Muscle of back (tissue), 3 donors: ENCODE measurements at regions not wholly inside any gene's neighbourhood (a gene's known extent, or its start where the extent isn't known, plus 50 kb on each side); places are given as distances from the start of the nearest gene placed in this dataset.

Experiments used
- DNase-seq, 3 donors: peaks; one replicate each; pipeline versions ENCODE4 v3.0.0 to v3.0.0-alpha.2; 2013

DNA sequence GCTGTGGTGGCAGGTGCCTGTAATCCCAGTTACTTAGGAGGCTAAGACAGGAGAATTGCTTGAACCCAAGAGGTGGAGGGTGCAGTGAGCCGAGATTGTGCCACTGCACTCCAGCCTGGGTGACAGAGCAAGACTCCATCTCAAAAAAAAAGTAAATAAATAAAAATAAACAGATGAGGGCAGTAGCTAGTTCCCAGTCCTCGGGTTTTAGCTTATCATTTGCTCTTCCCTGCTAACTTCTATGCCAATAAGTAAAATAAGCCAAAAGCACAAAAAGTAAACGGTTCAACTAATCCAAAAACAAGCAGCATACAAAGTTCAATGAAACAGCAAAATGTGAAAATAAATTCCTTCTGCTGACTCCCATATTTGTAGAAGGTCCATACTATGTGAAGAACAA lies 133.0 kb upstream of the TMCC3 start:
- DNase-seq = no peak

DNA sequence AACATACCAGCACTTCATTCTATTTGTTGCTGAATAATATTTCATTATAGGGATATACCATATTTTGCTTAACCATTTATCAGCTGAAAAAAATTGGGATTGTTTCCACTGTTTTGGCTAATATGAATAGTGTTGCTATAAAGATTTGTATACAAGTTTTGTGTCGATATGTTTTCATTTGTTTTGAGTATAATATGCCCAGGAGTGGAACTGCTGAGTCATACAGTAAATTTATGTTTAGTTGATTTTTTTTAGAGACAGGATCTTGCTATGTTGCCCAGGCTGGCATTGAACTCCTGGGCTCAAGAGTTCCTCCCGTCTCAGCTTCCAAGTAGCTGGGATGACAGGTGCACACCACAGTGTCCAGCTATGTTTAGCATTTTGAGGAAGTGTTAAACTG lies 131.5 kb upstream of the TMCC3 start:
- no peak for DNase-seq

DNA sequence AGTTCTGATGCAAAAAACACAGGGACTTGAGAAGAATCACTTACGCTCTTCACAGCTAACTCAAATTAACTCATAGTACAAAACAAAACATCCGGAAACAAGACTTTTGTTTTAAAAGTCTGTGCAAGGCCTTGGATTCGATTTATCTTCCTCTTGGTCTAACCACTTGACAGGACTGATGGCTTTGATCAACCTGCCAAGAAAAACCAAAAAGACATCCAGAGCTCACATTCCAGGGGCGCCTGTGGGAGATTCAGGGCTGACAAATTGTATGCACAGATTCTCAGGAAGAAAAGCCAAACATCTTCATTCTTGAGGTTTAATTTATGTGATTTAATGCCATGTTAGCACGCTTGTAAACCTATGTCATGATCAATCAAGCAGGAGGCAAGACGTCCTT lies 129.1 kb upstream of the TMCC3 start:
- DNase-seq = peak in 2 of 3 donors; percentile 51 to 92

- DNase-seq = no peak
Observed at GRCh38 chr12:94777936-94778335, 127.6 kb upstream of the TMCC3 start.

DNA sequence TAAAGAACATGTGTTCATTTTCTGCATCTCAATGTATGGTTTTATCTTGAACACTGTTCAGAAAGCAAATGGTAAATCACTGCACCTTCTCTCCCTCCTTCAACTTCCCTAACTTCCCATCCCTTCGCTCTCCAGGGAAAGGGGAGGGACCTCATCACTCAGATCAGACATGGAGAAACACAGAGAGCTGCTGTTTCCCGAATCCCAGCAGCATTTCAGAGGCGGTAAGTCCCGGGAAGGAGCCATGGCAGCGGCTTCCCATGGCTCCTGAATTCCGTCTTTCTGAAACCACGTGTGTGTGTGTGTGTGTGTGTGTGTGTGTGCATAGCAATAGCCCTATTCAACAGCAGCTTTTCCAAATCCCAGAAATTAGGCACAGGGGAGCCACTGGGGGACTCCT lies 125.4 kb upstream of the TMCC3 start:
- DNase-seq = no peak

DNA sequence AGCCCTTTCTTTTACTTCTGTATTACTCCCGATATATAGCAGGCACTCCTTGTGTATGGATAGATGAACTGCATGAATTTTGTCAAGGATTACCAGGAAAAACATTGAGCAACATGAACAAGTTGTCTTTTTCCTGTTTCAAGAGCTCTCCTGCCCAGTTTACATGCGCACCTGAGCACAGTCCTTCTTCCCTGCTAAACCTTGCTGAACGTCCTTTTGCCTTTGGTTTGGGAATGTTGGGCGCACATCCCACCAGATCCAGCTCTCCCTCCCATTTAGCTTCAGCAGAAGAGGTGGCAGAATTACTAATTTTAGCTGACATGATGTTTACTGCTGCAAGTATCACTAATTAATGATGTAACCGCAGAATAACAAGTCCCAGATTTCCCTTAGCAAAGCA lies 121.4 kb upstream of the TMCC3 start:
- DNase-seq = no peak

GRCh38 chr12:94771199-94771598 lies 120.8 kb upstream of the TMCC3 start:
- DNase-seq = no peak

- no peak for DNase-seq
Observed at GRCh38 chr12:94770791-94771190, 120.4 kb upstream of the TMCC3 start.

- no peak for DNase-seq
Observed at GRCh38 chr12:94769776-94770759, 119.7 kb upstream of the TMCC3 start.

- peak in 1 of 3 donors; percentile 48 for DNase-seq
Observed at GRCh38 chr12:94769047-94769420, 118.7 kb upstream of the TMCC3 start.

DNA sequence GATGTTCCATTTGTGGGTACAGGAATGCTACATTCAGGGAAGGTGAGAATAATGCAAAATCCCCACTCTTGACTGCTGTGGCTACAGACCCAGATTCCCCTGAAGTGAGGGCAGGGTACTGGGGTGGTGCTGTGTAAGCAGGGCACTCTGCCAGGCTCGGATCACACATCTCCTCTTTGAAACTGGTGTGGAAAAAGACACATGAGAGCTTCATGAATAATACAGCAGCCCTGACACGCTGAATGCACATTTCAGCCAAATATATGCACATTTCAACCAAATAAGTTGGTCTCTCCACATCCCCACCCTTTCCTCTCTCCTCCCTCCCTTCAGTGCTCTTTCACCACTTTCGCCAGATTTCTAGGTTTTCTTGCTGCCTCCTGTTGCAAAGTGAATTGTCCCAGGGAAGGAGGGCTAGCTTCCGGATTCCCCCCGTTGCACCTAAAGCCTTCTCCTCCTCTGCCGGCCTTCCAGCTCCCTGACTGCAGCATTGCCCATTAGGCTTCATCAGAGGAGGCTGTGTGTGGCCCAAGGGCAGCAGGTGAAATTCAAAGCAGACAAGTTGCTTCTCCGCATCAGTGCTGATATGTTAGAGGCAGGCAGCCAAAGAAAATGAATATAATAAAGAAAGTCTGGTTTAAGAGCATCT lies 118.2 kb upstream of the TMCC3 start:
- DNase-seq = peak in 1 of 3 donors; percentile 54

DNA sequence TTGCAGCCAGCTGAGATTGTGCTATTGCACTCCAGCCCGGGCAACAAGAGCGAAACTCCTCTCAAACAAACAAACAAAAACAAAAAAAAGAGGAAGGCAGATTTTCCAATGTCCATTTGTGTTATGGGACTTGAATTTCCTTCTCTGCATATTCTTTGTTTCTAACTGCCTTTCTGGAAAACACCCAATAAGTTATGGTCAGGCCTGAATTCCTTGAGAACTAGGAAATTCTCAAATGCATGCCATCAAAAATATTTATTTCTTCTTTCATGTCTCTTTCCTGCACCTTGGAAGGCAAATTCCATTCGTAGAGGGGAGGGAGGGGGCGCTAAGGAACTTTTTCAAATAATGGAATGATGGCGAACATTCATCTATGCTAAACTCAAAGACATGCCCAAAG lies 117.6 kb upstream of the TMCC3 start:
- peak in 1 of 3 donors; percentile 44 for DNase-seq

- DNase-seq = no peak
Observed at GRCh38 chr12:94766397-94766796, 116.0 kb upstream of the TMCC3 start.

DNA sequence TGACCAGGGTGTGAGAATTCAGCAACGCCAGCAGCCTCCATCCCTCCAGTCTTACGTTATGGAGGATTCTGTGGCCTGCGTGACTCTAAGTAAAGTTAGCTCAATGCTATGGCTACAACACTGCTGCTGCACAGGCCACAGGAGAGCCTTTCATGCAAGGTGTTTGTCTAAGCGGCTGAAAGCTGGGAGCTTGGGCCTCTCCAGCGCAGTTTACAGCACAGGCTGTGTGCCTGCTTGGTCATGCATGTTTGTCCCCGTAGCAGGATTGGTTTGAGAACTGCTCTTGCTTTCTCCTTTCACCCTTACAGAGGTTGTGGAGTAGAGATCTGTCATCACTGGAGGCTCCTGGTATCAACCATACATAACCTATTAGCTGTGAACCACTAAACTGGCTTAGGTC lies 113.1 kb upstream of the TMCC3 start:
- no peak for DNase-seq

GRCh38 chr12:94762943-94763342 lies 112.6 kb upstream of the TMCC3 start:
- no peak for DNase-seq

- no peak for DNase-seq
Observed at GRCh38 chr12:94762259-94762942, 112.0 kb upstream of the TMCC3 start.

DNA sequence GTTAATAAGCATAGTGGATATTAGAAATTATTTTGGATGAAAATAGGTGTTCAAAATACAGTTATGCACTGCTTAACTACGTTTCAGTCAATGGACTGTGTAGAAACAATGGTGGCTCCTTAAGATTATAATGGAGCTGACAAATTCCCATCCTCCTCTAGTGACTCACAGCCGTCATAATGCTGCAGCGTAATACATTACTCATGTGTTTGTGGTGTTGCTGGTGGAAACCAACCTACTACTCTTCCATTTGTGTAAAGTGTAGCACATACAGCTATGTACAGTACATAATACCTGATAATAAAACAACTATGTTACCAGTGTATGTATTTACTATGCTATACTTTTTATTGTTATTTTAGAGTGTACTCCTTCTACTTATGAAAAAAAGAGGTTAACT lies 111.2 kb upstream of the TMCC3 start:
- peak in 1 of 3 donors; percentile 62 for DNase-seq

GRCh38 chr12:94760786-94761185 lies 110.4 kb upstream of the TMCC3 start:
- DNase-seq = no peak

GRCh38 chr12:94756789-94757188 lies 106.4 kb upstream of the TMCC3 start:
- DNase-seq = peak in 1 of 3 donors; percentile 51

DNA sequence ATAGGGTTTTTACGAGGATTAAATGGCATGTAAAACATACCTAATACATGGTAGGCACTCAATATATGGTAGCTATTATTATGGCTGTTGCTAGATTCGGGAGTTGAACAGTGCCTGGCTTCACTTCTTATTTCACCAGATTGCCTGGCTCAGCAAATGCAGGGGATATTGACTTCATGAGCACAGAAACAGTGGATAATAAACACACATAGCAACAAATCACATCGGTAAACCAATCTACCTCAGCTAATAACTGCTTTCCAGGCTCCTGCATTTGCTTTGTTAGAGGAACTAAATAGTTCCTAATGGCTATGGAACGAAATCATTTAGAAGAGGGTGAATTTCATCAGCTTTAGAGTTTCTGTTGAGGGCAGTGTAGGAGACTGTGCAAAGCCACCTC lies 105.2 kb upstream of the TMCC3 start:
- no peak for DNase-seq

GRCh38 chr12:94754653-94755052 lies 104.3 kb upstream of the TMCC3 start:
- no peak for DNase-seq

DNA sequence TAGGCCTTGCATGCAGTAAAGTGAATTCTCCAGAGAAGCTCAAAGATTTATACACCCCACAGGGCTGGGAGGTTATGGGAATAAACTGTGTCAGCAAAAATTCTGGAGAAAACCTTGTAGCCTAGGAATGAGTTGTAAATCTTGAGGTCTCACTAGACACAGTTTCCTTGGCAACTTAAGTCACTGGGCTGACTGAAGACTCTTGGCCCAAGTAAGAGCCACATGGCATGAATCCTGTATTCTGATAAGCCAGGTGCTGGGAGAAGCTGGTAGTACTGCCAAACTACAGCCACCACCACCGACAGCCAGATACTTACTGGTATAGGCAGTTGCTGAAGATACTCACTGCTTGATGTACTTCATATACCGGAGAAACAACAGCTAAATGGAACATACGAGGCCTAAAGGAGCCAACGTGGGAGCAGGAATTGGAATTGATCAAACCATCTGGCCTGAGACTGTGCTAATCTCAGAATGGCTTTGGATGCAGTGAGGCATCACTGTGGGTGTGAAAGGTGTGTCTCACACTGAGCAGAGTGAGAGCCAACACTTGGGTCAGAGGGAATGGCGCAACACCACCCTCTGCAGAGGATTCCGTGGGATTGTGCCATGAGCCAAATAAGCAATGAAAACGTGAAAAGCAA lies 102.8 kb upstream of the TMCC3 start:
- DNase-seq = no peak
